K562 (cell line): ENCODE measurements at regions not wholly inside any gene's neighbourhood (a gene's known extent, or its start where the extent isn't known, plus 50 kb on each side); places are given as distances from the start of the nearest gene placed in this dataset.

Experiments used
- CSDE1 ChIP-seq, 2 experiments: fragments of 450-650 bp; IDR thresholded peaks; 2 replicates each; pipeline ENCODE4 v1.6.1; 2016; ENCODE audit warnings: mild to moderate bottlenecking in 1 of 2
- NFIC ChIP-seq: fragments of 450-650 bp; IDR thresholded peaks from 2 replicates; pipeline ENCODE4 v1.6.1; 2017; ENCODE audit warnings: mild to moderate bottlenecking, inconsistent platforms
- TBP ChIP-seq: optimal IDR thresholded peaks from 2 replicates; pipeline ENCODE3; 2011; ENCODE audit warnings: low read depth, low read length, improper control_type of control experiment
- TF ChIP-seq, protein P1 (sequence below): sonication (generic); formaldehyde crosslinking; IDR thresholded peaks from 2 replicates; pipeline ENCODE4 v1.4.0; 2020; ENCODE audit warnings: mild to moderate bottlenecking, missing genetic modification reagents

DNA sequence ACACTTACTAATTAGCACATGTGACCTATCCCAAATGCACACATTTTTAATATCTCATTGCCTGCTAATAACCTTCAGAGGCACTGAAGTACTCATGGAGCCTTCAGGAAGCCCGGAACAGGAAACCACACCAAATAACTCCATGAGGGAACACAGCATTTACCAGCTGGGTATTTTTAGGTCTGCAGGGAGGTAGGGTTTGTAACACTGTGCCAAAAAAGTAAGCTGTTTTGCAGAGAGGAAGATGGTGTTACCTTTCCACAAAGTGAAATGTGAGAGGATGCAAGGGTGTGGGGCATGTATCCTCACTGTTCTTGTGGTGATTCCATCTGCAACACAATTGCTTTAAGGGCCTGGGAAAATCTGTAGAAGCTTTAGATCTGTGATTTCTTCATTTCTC is 64.4 kb downstream of the NUDT12 start:
- TF ChIP-seq NFIC (no peak), TBP (no peak), CSDE1 (IDR thresholded peaks at IDR 0.05) (no peak)
- TF ChIP-seq, protein P1, sequence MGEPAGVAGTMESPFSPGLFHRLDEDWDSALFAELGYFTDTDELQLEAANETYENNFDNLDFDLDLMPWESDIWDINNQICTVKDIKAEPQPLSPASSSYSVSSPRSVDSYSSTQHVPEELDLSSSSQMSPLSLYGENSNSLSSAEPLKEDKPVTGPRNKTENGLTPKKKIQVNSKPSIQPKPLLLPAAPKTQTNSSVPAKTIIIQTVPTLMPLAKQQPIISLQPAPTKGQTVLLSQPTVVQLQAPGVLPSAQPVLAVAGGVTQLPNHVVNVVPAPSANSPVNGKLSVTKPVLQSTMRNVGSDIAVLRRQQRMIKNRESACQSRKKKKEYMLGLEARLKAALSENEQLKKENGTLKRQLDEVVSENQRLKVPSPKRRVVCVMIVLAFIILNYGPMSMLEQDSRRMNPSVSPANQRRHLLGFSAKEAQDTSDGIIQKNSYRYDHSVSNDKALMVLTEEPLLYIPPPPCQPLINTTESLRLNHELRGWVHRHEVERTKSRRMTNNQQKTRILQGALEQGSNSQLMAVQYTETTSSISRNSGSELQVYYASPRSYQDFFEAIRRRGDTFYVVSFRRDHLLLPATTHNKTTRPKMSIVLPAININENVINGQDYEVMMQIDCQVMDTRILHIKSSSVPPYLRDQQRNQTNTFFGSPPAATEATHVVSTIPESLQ = no peak
